ENCODE measurements at regions not wholly inside any gene's neighbourhood (a gene's known extent, or its start where the extent isn't known, plus 50 kb on each side); places are given as distances from the start of the nearest gene placed in this dataset.
"Not testable (repeated sequence)": the region's sequence is repeated elsewhere in the genome, so short reads cannot be mapped to it uniquely, and the experiment has no call there.

- not testable (repeated sequence) for TF ChIP-seq HOXA7 (CRISPR knock-in tag; IDR thresholded peaks at IDR 0.05); HES2 (IDR thresholded peaks at IDR 0.05); POLR2A (IDR thresholded peaks at IDR 0.05; ENCODE audit: low read length); CTCF (IDR thresholded peaks at IDR 0.05); MAZ (IDR thresholded peaks at IDR 0.05; ENCODE audit: borderline replicate concordance, low read depth, low read length); RAD21 (conservative IDR thresholded peaks at IDR 0.05 in 1 of 2, IDR thresholded peaks at IDR 0.05 in 1 of 2); EP300 (IDR thresholded peaks at IDR 0.05); EHF (CRISPR knock-in tag; IDR thresholded peaks at IDR 0.05); SMC3 (IDR thresholded peaks at IDR 0.05)
Observed at GRCh38 chr21:14011751-14012150, 199.0 kb downstream of the LIPI start.
